ENCODE measurements at regions not wholly inside any gene's neighbourhood (a gene's known extent, or its start where the extent isn't known, plus 50 kb on each side); places are given as distances from the start of the nearest gene placed in this dataset.

- TF ChIP-seq USF2 (IDR thresholded peaks at IDR 0.05; ENCODE audit: borderline replicate concordance, low read depth, low read length) (no peak), CTCF (IDR thresholded peaks at IDR 0.05) (no peak), TCF12 (IDR thresholded peaks at IDR 0.05) (no peak), POLR2AphosphoS5 (IDR thresholded peaks at IDR 0.05; ENCODE audit: low read depth, low read length) (no peak), FOXJ3 (CRISPR knock-in tag; IDR thresholded peaks at IDR 0.05) (no peak), EZH2phosphoT487 (IDR thresholded peaks at IDR 0.05; ENCODE audit: borderline replicate concordance, low read depth) (no peak)
These were observed 487.8 kb downstream of the PCDH17 start for GRCh38 chr13:58119351-58119750.
